ENCODE measurements at regions not wholly inside any gene's neighbourhood (a gene's known extent, or its start where the extent isn't known, plus 50 kb on each side); places are given as distances from the start of the nearest gene placed in this dataset.

- TF ChIP-seq POLR2AphosphoS5 (IDR thresholded peaks at IDR 0.05; ENCODE audit: low read depth, low read length) (no peak), SIN3A (IDR thresholded peaks at IDR 0.05; ENCODE audit: borderline replicate concordance, insufficient read depth, low read length) (no peak), TAF1 (IDR thresholded peaks at IDR 0.05; ENCODE audit: borderline replicate concordance, insufficient read depth, low read length) (no peak)
- TF ChIP-seq, protein P1, sequence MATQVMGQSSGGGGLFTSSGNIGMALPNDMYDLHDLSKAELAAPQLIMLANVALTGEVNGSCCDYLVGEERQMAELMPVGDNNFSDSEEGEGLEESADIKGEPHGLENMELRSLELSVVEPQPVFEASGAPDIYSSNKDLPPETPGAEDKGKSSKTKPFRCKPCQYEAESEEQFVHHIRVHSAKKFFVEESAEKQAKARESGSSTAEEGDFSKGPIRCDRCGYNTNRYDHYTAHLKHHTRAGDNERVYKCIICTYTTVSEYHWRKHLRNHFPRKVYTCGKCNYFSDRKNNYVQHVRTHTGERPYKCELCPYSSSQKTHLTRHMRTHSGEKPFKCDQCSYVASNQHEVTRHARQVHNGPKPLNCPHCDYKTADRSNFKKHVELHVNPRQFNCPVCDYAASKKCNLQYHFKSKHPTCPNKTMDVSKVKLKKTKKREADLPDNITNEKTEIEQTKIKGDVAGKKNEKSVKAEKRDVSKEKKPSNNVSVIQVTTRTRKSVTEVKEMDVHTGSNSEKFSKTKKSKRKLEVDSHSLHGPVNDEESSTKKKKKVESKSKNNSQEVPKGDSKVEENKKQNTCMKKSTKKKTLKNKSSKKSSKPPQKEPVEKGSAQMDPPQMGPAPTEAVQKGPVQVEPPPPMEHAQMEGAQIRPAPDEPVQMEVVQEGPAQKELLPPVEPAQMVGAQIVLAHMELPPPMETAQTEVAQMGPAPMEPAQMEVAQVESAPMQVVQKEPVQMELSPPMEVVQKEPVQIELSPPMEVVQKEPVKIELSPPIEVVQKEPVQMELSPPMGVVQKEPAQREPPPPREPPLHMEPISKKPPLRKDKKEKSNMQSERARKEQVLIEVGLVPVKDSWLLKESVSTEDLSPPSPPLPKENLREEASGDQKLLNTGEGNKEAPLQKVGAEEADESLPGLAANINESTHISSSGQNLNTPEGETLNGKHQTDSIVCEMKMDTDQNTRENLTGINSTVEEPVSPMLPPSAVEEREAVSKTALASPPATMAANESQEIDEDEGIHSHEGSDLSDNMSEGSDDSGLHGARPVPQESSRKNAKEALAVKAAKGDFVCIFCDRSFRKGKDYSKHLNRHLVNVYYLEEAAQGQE (IDR thresholded peaks at IDR 0.05; ENCODE audit: insufficient read depth in 1 of 2, low read depth in 2 of 2, low read length in 2 of 2): peak in 1 of 2 experiments; percentile 54; a peak in 1 of 4 replicates
These were observed 127.0 kb upstream of the LRFN2 start for GRCh38 chr6:40714143-40714542.

All from PFSK-1 (cell line).